Spleen (tissue), 11 donors: ENCODE measurements at regions not wholly inside any gene's neighbourhood (a gene's known extent, or its start where the extent isn't known, plus 50 kb on each side); places are given as distances from the start of the nearest gene placed in this dataset.

Experiments used
- DNase-seq: peaks from one replicate; pipeline ENCODE4 v3.0.0-alpha.2; 2020
- H3K27ac ChIP-seq, 8 donors: fragments of 200-600 bp; sonication (generic) in 7 of 8; 1 replicate in 4 of 8; 2 replicates in 4 of 8; pipeline versions ENCODE4 v1.5.0 to v1.8.0; 2016 to 2021; ENCODE audit warnings: inconsistent platforms in 4 of 8, mild to moderate bottlenecking in 4 of 8, moderate library complexity in 1 of 8
- H3K27me3 ChIP-seq, 7 donors: fragments of 200-600 bp; sonication (generic) in 6 of 7; replicated peaks in 1 of 7; 1 replicate in 4 of 7; 2 replicates in 3 of 7; pipeline versions ENCODE4 v1.5.0 to v1.8.0; 2016 to 2021; ENCODE audit warnings: inconsistent platforms in 3 of 7, mild to moderate bottlenecking in 1 of 7
- H3K36me3 ChIP-seq, 6 donors: fragments of 200-600 bp; sonication (generic) in 5 of 6; 1 replicate in 4 of 6; 2 replicates in 2 of 6; pipeline versions ENCODE4 v1.5.0 to v1.8.0; 2016 to 2021; ENCODE audit warnings: inconsistent platforms in 2 of 6
- H3K4me1 ChIP-seq, 6 donors: fragments of 200-600 bp; sonication (generic) in 5 of 6; 1 replicate in 3 of 6; 2 replicates in 3 of 6; pipeline versions ENCODE4 v1.5.0 to v1.8.0; 2016 to 2021; ENCODE audit warnings: inconsistent platforms in 3 of 6
- H3K4me3 ChIP-seq, 8 donors: fragments of 200-600 bp; sonication (generic) in 7 of 8; 1 replicate in 4 of 8; 2 replicates in 4 of 8; pipeline versions ENCODE4 v1.5.0 to v1.8.0; 2016 to 2021; ENCODE audit warnings: inconsistent platforms in 4 of 8, mild to moderate bottlenecking in 4 of 8, moderate library complexity in 2 of 8
- H3K9me3 ChIP-seq, 8 donors: fragments of 200-600 bp; sonication (generic) in 7 of 8; 1 replicate in 4 of 8; 2 replicates in 4 of 8; pipeline versions ENCODE4 v1.5.0 to v1.8.0; 2016 to 2021; ENCODE audit warnings: inconsistent platforms in 4 of 8
- CTCF ChIP-seq, 11 experiments: fragments of 200-600 bp in 7 of 11; fragments of 450-650 bp in 4 of 11; sonication (generic) in 4 of 11; IDR thresholded peaks in 8 of 11; conservative IDR thresholded peaks in 3 of 11; 1 replicate in 7 of 11; 2 replicates in 4 of 11; pipeline versions ENCODE4 v1.4.0 to v1.8.0; 2016 to 2021; ENCODE audit warnings: antibody characterized with exemption in 11 of 11, inconsistent platforms in 4 of 11, mild to moderate bottlenecking in 1 of 11
- POLR2A ChIP-seq, 3 donors: fragments of 450-650 bp; IDR thresholded peaks; one replicate each; pipeline ENCODE4 v1.5.1; 2017; ENCODE audit warnings: antibody characterized with exemption in 3 of 3, mild to moderate bottlenecking in 1 of 3
- POLR2AphosphoS5 ChIP-seq, 3 donors: sonication (generic); formaldehyde crosslinking; IDR thresholded peaks; one replicate each; pipeline ENCODE4 v1.5.1; 2017; ENCODE audit warnings: antibody characterized with exemption in 3 of 3
- WGBS, 5 donors: extraction: QIAGEN DNeasy Blood & Tissue Kit in 3 of 5; methylation state at CpG; one replicate each; pipeline versions ENCODE4 v1.1.5 to v1.1.7; 2013 to 2018; 5-methylcytosine and 5-hydroxymethylcytosine counted together
- intact Hi-C: fragments of 100-400 bp; cut with DNase I; formaldehyde crosslinking; loops from one replicate; pipeline ENCODE4 v1.15.0; 2023; ENCODE audit warnings: low total_unique reads
- donor health status: healthy with polysubstance abuse.
- donor health status: DM: no; HTN: no; CAD: no; lungs with moderate emphysema.
- donor health status: DM: no; HTN: no; CAD: no.
- donor health status: Bipolar disorder and iron deficiency.
- donor health status: healthy.
- donor health status: DM: no; HTN: no; CAD: no.
- donor health status: DM: yes; HTN: yes; CAD: no.

DNA sequence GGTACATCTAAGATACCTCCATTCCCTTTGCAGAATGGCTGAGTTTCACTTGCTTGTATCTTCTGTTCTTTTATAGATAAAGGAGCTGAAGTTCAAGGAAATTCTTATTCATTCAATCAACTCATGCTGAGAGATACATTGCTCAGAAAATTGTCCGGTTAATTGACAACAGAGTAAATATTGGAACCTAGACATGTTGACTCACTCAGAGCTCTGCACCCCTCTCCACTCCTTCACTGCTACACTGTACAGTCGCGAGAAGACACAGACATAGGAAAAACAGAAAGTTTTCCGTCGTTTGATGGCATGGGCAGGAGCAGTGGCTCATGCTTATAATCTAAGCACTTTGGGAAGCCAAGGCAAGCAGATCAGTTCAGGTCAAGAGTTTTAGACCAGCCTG, 690.5 kb upstream of the SOX9 start:
- intact Hi-C loops: no loop called here
- no peaks in the 10 kb centered on the region for H3K36me3 ChIP-seq
- TF ChIP-seq POLR2AphosphoS5 (IDR thresholded peaks at IDR 0.05) (no peak), CTCF (IDR thresholded peaks at IDR 0.05 in 8 of 11, conservative IDR thresholded peaks at IDR 0.05 in 3 of 11) (no peak), POLR2A (IDR thresholded peaks at IDR 0.05) (no peak)
- peaks cover 0 to 26% (median 11%) of the 10 kb centered on the region in 8 donors for H3K9me3 ChIP-seq
- no peak overlapping the region for H3K4me3 ChIP-seq
- 85 to 93% (median 89%) methylated on average over 5 of the region's 5 CpGs for WGBS, 5 donors
- no peak overlapping the region for H3K27ac ChIP-seq
- H3K4me1 ChIP-seq: no peaks in the 10 kb centered on the region
- no peaks in the 10 kb centered on the region for H3K27me3 ChIP-seq
- no peak for DNase-seq

- Histone ChIP-seq H3K27me3 (no peaks in the 10 kb centered on the region), H3K4me1 (no peaks in the 10 kb centered on the region), H3K27ac (no peak overlapping the region), H3K4me3 (no peak overlapping the region), H3K9me3 (peaks cover 0 to 26% (median 11%) of the 10 kb centered on the region in 8 donors), H3K36me3 (no peaks in the 10 kb centered on the region)
- TF ChIP-seq POLR2AphosphoS5 (IDR thresholded peaks at IDR 0.05): no peak
- TF ChIP-seq POLR2A (IDR thresholded peaks at IDR 0.05): no peak
- TF ChIP-seq CTCF (IDR thresholded peaks at IDR 0.05 in 8 of 11, conservative IDR thresholded peaks at IDR 0.05 in 3 of 11): no peak
- intact Hi-C loops: no loop called here
- no peak for DNase-seq
- WGBS, 5 donors: 75 to 88% (median 87%) methylated on average over 2 of the region's 2 CpGs
These were observed 689.7 kb upstream of the SOX9 start for GRCh38 chr17:71431146-71431545.

GRCh38 chr17:71432378-71433315, 688.2 kb upstream of the SOX9 start:
- Histone ChIP-seq H3K4me3 (no peak overlapping the region), H3K9me3 (peaks cover 0 to 26% (median 11%) of the 10 kb centered on the region in 8 donors), H3K27me3 (no peaks in the 10 kb centered on the region), H3K27ac (no peak overlapping the region), H3K36me3 (no peaks in the 10 kb centered on the region), H3K4me1 (no peaks in the 10 kb centered on the region)
- TF ChIP-seq POLR2A (IDR thresholded peaks at IDR 0.05) (no peak), POLR2AphosphoS5 (IDR thresholded peaks at IDR 0.05) (no peak), CTCF (IDR thresholded peaks at IDR 0.05 in 8 of 11, conservative IDR thresholded peaks at IDR 0.05 in 3 of 11) (no peak)
- no peak for DNase-seq
- intact Hi-C loops: no loop called here
- 59 to 77% (median 71%) methylated on average over 2 of the region's 2 CpGs for whole genome bisulfite sequencing, 5 donors

DNA sequence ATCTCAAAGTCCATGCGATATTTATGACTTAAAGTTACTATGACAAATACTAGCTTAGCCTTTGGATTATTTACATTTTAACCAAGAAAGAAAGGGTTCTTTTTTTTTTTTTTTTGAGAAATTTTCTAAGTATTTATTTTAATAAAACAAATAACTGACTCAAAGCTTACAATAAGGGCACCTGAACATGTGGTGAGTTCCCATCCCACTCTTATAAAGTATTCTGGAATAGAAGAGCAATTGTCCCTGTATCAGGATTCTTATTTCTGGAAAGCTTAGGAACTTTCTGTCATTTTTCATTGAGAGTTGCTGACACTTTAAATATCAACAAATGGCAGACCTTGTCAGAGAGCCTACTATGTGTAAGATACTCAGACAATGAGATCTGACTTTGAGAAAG, 686.1 kb upstream of the SOX9 start:
- no peak overlapping the region for H3K27ac ChIP-seq
- peaks cover 0 to 6% (median 0%) of the 10 kb centered on the region in 8 donors for H3K9me3 ChIP-seq
- DNase-seq: no peak
- WGBS, 5 donors: 91 to 98% (median 92%) methylated on average over 1 of the region's 1 CpG
- intact Hi-C loops: no loop called here
- no peaks in the 10 kb centered on the region for H3K27me3 ChIP-seq
- no peak for TF ChIP-seq POLR2AphosphoS5 (IDR thresholded peaks at IDR 0.05)
- TF ChIP-seq CTCF (IDR thresholded peaks at IDR 0.05 in 8 of 11, conservative IDR thresholded peaks at IDR 0.05 in 3 of 11): no peak
- TF ChIP-seq POLR2A (IDR thresholded peaks at IDR 0.05): no peak
- no peak overlapping the region for H3K4me3 ChIP-seq
- H3K36me3 ChIP-seq: no peaks in the 10 kb centered on the region
- no peaks in the 10 kb centered on the region for H3K4me1 ChIP-seq
